ENCODE measurements at regions not wholly inside any gene's neighbourhood (a gene's known extent, or its start where the extent isn't known, plus 50 kb on each side); places are given as distances from the start of the nearest gene placed in this dataset.
A peak's percentile ranks its signal among the peaks of the same experiment; 100 is the strongest.

DNA sequence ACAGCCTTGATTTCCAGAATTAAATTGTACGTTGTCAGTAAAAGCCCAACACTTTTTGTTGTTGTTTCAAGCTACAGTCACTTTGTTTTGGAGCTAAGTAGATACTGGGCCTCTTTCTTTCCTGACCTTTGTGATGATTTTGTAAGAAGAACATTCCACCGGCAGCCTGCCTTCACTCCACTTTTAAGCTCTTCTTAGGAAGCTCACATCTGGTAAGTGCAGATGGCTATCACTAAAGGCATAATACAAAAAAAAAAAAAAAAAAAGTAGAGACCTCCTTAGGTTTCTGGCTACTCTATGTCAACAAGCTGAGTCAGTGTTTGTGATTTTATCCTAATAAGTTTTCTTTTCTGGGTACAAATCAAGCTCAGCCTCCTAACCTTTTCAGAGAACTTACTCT is 1922.1 kb upstream of the WWC1 start:
- no peaks in the 10 kb centered on the region for H3K9me3 ChIP-seq (ENCODE audit: control insufficient read depth, low read length)
- H3K27me3 ChIP-seq (ENCODE audit: control insufficient read depth in 1 of 2, insufficient read depth in 2 of 2, low read length in 1 of 2): no peaks in the 10 kb centered on the region
- H3K4me3 ChIP-seq (ENCODE audit: low read length in 2 of 2): no peak overlapping the region
- no peaks in the 10 kb centered on the region for H3K4me1 ChIP-seq (ENCODE audit: control insufficient read depth in 1 of 2, insufficient read depth in 2 of 2, low read length in 2 of 2)
- no peaks in the 10 kb centered on the region for H3K36me3 ChIP-seq (ENCODE audit: control insufficient read depth in 1 of 2, insufficient read depth in 2 of 2, low read length in 1 of 2)
- no peak overlapping the region for H3K27ac ChIP-seq (ENCODE audit: low read depth in 1 of 2, low read length in 2 of 2)
- ATAC-seq (ENCODE audit: low FRiP score) (no peak), DNase-seq (no peak)
- intact Hi-C loops (cut with DNase I): no loop called here
- 34 to 37% methylated on average over 2 of the region's 2 CpGs for WGBS, 2 donors

DNA sequence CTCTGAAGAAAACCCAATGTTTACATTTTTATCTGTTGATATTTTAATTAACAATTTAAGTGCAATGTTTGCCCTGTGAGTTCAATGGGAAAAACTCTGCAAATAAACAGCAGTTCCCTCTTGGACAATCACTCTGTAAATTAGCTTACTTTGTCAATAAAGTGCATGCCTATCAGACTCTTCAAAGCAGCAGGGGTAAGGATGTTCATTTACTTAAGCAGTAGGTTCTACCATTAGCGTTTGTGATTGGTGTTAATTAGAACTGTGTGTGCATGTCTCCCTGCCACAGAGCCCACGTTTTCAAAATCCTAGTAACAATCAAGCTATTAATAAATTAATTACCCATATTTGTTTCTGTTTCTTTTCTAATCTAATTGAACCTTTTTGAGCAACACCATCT is 1921.6 kb upstream of the WWC1 start:
- Histone ChIP-seq H3K4me1 (ENCODE audit: control insufficient read depth in 1 of 2, insufficient read depth in 2 of 2, low read length in 2 of 2) (no peaks in the 10 kb centered on the region), H3K4me3 (ENCODE audit: low read length in 2 of 2) (no peak overlapping the region), H3K27ac (ENCODE audit: low read depth in 1 of 2, low read length in 2 of 2) (no peak overlapping the region), H3K9me3 (ENCODE audit: control insufficient read depth, low read length) (no peaks in the 10 kb centered on the region), H3K36me3 (ENCODE audit: control insufficient read depth in 1 of 2, insufficient read depth in 2 of 2, low read length in 1 of 2) (no peaks in the 10 kb centered on the region), H3K27me3 (ENCODE audit: control insufficient read depth in 1 of 2, insufficient read depth in 2 of 2, low read length in 1 of 2) (no peaks in the 10 kb centered on the region)
- DNase-seq (no peak), ATAC-seq (ENCODE audit: low FRiP score) (no peak)
- intact Hi-C loops (cut with DNase I): no loop called here
- 39 to 43% methylated on average over 2 of the region's 2 CpGs for WGBS, 2 donors

DNA sequence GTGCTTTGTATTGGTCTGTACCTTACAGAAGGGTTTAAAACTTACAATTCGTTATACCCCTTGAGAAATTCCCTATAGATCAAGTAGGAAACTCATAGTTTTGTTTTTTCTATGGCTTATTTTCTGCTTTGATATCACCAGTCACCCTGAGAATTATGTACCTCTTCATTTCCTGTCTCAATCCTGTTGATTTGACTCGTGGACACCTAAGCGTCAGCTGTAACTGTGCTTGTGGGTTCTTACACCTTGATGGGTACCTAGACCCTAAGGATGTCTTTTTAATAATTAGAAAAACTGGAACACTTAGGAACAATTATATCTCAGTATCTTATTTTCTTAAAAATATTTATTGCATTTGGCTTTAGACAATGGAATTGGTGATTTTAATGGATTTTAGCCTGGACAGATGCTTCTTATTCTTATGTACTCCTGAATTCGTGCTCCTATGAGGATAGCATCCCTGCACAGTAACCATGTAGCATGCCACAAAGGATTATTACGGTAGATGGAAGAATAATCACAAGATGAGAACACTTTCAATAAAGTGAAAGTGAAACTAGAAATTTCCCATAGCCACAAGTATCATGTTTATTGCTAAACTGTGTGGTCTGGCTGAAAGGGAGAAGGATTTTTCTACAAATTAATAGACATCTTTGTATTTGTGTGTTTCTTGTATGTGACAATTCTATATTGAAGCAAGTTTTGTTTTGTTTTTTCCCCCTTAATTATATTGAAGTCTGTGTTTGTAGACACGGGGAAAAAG is 1920.3 kb upstream of the WWC1 start:
- 52 to 56% methylated on average over 6 of the region's 6 CpGs for whole genome bisulfite sequencing, 2 donors

DNA sequence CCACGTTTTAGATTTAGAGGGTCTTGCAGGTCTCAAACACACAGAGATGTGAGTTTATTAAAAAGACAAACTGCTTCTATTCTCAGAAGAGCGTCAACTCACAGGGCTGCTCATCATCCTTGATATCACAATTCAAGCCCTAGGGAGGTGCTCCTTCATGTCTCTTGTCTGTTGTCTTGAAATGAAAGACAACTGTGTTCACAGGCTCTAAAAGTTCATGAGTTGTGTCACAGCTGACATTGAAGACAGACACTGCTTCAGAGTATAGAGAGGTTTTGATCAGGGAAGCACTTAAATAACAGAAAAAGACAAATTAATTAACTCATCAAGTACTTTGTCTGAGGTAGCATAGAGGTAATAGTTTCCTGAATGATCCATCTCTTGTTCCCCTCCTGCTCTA is 1917.6 kb upstream of the WWC1 start:
- no peaks in the 10 kb centered on the region for H3K9me3 ChIP-seq (ENCODE audit: control insufficient read depth, low read length)
- intact Hi-C loops (cut with DNase I): no loop called here
- no peak for DNase-seq
- no peaks in the 10 kb centered on the region for H3K4me1 ChIP-seq (ENCODE audit: control insufficient read depth in 1 of 2, insufficient read depth in 2 of 2, low read length in 2 of 2)
- no peaks in the 10 kb centered on the region for H3K36me3 ChIP-seq (ENCODE audit: control insufficient read depth in 1 of 2, insufficient read depth in 2 of 2, low read length in 1 of 2)
- no peak overlapping the region for H3K27ac ChIP-seq (ENCODE audit: low read depth in 1 of 2, low read length in 2 of 2)
- H3K27me3 ChIP-seq (ENCODE audit: control insufficient read depth in 1 of 2, insufficient read depth in 2 of 2, low read length in 1 of 2): no peaks in the 10 kb centered on the region
- ATAC-seq (ENCODE audit: low FRiP score): no peak
- 73 to 85% methylated on average over 2 of the region's 2 CpGs for WGBS, 2 donors
- H3K4me3 ChIP-seq (ENCODE audit: low read length in 2 of 2): no peak overlapping the region

More for the DNA sequence above, 1920.3 kb upstream of the WWC1 start:
- Histone ChIP-seq H3K36me3 (ENCODE audit: control insufficient read depth in 1 of 2, insufficient read depth in 2 of 2, low read length in 1 of 2) (no peaks in the 10 kb centered on the region), H3K27ac (ENCODE audit: low read depth in 1 of 2, low read length in 2 of 2) (no peak overlapping the region), H3K9me3 (ENCODE audit: control insufficient read depth, low read length) (no peaks in the 10 kb centered on the region), H3K4me1 (ENCODE audit: control insufficient read depth in 1 of 2, insufficient read depth in 2 of 2, low read length in 2 of 2) (no peaks in the 10 kb centered on the region), H3K4me3 (ENCODE audit: low read length in 2 of 2) (peak overlapping the region; percentile 84 to 89), H3K27me3 (ENCODE audit: control insufficient read depth in 1 of 2, insufficient read depth in 2 of 2, low read length in 1 of 2) (no peaks in the 10 kb centered on the region)
- intact Hi-C loops (cut with DNase I): no loop called here
- DNase-seq (no peak), ATAC-seq (ENCODE audit: low FRiP score) (no peak)

DNA sequence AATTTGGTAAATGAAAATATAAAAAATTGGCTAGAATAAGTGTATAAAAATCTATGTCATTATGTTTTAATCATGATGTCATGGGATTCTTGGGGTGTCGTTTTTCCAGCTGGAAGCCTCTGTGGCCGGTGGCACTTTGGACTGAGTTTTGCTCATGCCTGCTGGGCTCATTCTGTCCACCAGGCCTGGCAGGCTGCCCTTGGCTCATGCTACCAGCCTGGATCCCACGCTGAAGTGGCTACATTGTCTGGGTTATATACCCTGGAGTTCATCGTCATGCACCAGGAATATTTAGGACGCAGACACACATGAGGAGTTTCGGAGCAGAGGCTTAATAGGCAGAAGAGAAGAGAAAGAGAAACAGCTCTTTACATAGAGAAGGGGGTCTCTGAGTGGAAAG is 1913.7 kb upstream of the WWC1 start:
- ATAC-seq (ENCODE audit: low FRiP score) (no peak), DNase-seq (no peak)
- 53 to 55% methylated on average over 6 of the region's 6 CpGs for WGBS, 2 donors
- Histone ChIP-seq H3K27me3 (ENCODE audit: control insufficient read depth in 1 of 2, insufficient read depth in 2 of 2, low read length in 1 of 2) (no peaks in the 10 kb centered on the region), H3K9me3 (ENCODE audit: control insufficient read depth, low read length) (peaks cover 2% of the 10 kb centered on the region), H3K4me1 (ENCODE audit: control insufficient read depth in 1 of 2, insufficient read depth in 2 of 2, low read length in 2 of 2) (no peaks in the 10 kb centered on the region), H3K36me3 (ENCODE audit: control insufficient read depth in 1 of 2, insufficient read depth in 2 of 2, low read length in 1 of 2) (no peaks in the 10 kb centered on the region), H3K27ac (ENCODE audit: low read depth in 1 of 2, low read length in 2 of 2) (no peak overlapping the region), H3K4me3 (ENCODE audit: low read length in 2 of 2) (no peak overlapping the region)
- intact Hi-C loops (cut with DNase I): no loop called here

DNA sequence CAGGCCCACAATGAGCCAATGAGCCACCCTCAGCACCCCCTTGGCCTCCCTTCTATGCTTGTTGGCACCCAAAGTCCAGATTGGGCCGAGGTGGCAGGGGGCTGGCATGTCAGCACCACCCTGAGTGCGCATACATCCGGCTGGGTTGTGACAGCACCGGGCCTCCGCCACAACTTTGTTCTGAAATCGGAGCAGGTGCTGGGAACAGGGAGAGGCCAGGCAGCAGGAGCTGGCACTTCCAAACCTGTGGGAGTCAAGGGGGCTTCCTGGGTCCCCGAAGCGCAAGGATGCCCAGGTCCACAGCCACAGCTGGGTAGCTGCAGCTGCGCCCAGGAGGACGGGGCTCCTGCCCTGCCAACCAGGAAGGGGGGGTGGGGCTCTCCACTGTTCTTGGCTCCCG is 1911.9 kb upstream of the WWC1 start:
- DNase-seq (no peak), ATAC-seq (ENCODE audit: low FRiP score) (no peak)
- Histone ChIP-seq H3K27ac (ENCODE audit: low read depth in 1 of 2, low read length in 2 of 2) (no peak overlapping the region), H3K4me1 (ENCODE audit: control insufficient read depth in 1 of 2, insufficient read depth in 2 of 2, low read length in 2 of 2) (no peaks in the 10 kb centered on the region), H3K27me3 (ENCODE audit: control insufficient read depth in 1 of 2, insufficient read depth in 2 of 2, low read length in 1 of 2) (no peaks in the 10 kb centered on the region), H3K4me3 (ENCODE audit: low read length in 2 of 2) (no peak overlapping the region), H3K36me3 (ENCODE audit: control insufficient read depth in 1 of 2, insufficient read depth in 2 of 2, low read length in 1 of 2) (no peaks in the 10 kb centered on the region), H3K9me3 (ENCODE audit: control insufficient read depth, low read length) (peaks cover 2% of the 10 kb centered on the region)
- intact Hi-C loops (cut with DNase I): no loop called here
- WGBS, 2 donors: 93 to 96% methylated on average over 11 of the region's 11 CpGs

DNA sequence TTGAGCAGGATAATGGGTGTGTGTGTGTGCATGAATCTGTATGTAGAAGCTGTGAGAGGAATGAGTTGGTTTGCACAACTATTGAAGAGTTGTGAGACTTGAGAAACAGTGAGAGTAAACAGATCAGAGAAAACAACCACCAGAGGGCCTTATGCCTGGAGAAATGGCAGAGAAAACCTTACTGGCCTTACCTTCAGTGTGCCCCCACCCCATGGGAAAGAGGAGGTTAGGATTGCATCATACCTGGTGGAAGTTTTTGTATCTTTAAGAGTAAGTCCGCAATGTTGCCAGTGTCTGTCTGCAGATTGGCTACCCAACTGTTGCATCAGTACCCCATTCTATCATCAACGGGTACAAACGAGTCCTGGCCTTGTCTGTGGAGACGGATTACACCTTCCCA is 1909.4 kb upstream of the WWC1 start:
- intact Hi-C loops (cut with DNase I): no loop called here
- no peaks in the 10 kb centered on the region for H3K4me1 ChIP-seq (ENCODE audit: control insufficient read depth in 1 of 2, insufficient read depth in 2 of 2, low read length in 2 of 2)
- H3K36me3 ChIP-seq (ENCODE audit: control insufficient read depth in 1 of 2, insufficient read depth in 2 of 2, low read length in 1 of 2): no peaks in the 10 kb centered on the region
- H3K27me3 ChIP-seq (ENCODE audit: control insufficient read depth in 1 of 2, insufficient read depth in 2 of 2, low read length in 1 of 2): no peaks in the 10 kb centered on the region
- no peak overlapping the region for H3K27ac ChIP-seq (ENCODE audit: low read depth in 1 of 2, low read length in 2 of 2)
- no peak overlapping the region for H3K4me3 ChIP-seq (ENCODE audit: low read length in 2 of 2)
- WGBS, 2 donors: 67 to 77% methylated on average over 4 of the region's 4 CpGs
- ATAC-seq (ENCODE audit: low FRiP score) (no peak), DNase-seq (no peak)
- H3K9me3 ChIP-seq (ENCODE audit: control insufficient read depth, low read length): peaks cover 2% of the 10 kb centered on the region

DNA sequence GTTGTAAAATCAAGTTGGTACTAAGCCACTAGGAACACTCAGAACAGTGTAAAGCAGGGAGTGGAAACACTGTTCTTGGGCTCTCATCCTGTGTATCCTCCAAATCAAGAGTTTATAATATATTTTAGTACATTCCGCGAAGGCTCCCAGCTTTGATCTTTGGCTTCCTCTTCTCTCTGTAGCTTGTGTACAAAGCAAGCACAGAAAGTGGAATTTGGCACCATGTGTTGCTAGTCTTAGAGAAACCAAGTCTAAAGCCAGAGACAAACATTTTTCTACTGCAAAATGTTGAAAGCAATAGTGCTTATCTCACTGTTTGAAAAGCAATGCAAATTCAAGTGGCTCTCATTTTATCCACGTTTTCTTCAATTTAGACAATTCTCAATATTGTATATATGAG is 1893.3 kb upstream of the WWC1 start:
- intact Hi-C loops (cut with DNase I): no loop called here
- no peak overlapping the region for H3K27ac ChIP-seq (ENCODE audit: low read depth in 1 of 2, low read length in 2 of 2)
- no peaks in the 10 kb centered on the region for H3K27me3 ChIP-seq (ENCODE audit: control insufficient read depth in 1 of 2, insufficient read depth in 2 of 2, low read length in 1 of 2)
- no peaks in the 10 kb centered on the region for H3K36me3 ChIP-seq (ENCODE audit: control insufficient read depth in 1 of 2, insufficient read depth in 2 of 2, low read length in 1 of 2)
- no peak for DNase-seq
- no peak overlapping the region for H3K4me3 ChIP-seq (ENCODE audit: low read length in 2 of 2)
- H3K4me1 ChIP-seq (ENCODE audit: control insufficient read depth in 1 of 2, insufficient read depth in 2 of 2, low read length in 2 of 2): no peaks in the 10 kb centered on the region
- no peaks in the 10 kb centered on the region for H3K9me3 ChIP-seq (ENCODE audit: control insufficient read depth, low read length)
- ATAC-seq (ENCODE audit: low FRiP score): no peak
- 9 to 26% methylated on average over 3 of the region's 3 CpGs for WGBS, 2 donors

DNA sequence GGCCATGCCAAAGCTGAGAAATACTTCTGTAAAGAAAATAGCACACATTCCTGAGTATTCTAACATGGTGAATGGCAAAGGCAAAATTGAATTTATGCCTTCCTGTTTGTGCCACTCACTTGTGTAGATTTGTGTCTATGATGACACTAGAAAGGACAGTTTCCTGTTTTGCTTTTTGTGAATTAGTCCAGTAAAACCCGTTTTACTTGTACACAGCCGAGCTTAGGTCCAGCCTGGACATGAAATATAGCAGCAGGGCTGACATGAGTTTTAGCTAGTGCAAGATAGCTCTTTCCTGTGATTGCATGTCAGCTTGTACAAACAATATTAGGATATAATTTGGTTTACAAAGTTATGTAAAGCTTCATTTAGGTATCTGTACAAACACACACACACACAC is 1891.7 kb upstream of the WWC1 start:
- H3K27ac ChIP-seq (ENCODE audit: low read depth in 1 of 2, low read length in 2 of 2): no peak overlapping the region
- 5 to 13% methylated on average over 2 of the region's 2 CpGs for WGBS, 2 donors
- intact Hi-C loops (cut with DNase I): no loop called here

More for the DNA sequence above, 1891.7 kb upstream of the WWC1 start:
- H3K4me1 ChIP-seq (ENCODE audit: control insufficient read depth in 1 of 2, insufficient read depth in 2 of 2, low read length in 2 of 2): no peaks in the 10 kb centered on the region
- DNase-seq: no peak
- no peaks in the 10 kb centered on the region for H3K27me3 ChIP-seq (ENCODE audit: control insufficient read depth in 1 of 2, insufficient read depth in 2 of 2, low read length in 1 of 2)
- no peaks in the 10 kb centered on the region for H3K36me3 ChIP-seq (ENCODE audit: control insufficient read depth in 1 of 2, insufficient read depth in 2 of 2, low read length in 1 of 2)
- no peak overlapping the region for H3K4me3 ChIP-seq (ENCODE audit: low read length in 2 of 2)
- no peaks in the 10 kb centered on the region for H3K9me3 ChIP-seq (ENCODE audit: control insufficient read depth, low read length)
- no peak for ATAC-seq (ENCODE audit: low FRiP score)

All from aorta (tissue), 5 donors.